T-helper 2 cell treated with Interferon-gamma antibody and Interleukin-4, amounts not matched to agents 100 ng/mL and 5 ng/mL, for 36 hours (primary cell): ENCODE measurements at regions not wholly inside any gene's neighbourhood (a gene's known extent, or its start where the extent isn't known, plus 50 kb on each side); places are given as distances from the start of the nearest gene placed in this dataset.
"Not testable (repeated sequence)": the region's sequence is repeated elsewhere in the genome, so short reads cannot be mapped to it uniquely, and the experiment has no call there.

Experiments used
- intact Hi-C: fragments of 100-400 bp; cut with micrococcal nuclease; formaldehyde crosslinking; loops from one replicate; pipeline ENCODE4 v1.15.1; 2023

DNA sequence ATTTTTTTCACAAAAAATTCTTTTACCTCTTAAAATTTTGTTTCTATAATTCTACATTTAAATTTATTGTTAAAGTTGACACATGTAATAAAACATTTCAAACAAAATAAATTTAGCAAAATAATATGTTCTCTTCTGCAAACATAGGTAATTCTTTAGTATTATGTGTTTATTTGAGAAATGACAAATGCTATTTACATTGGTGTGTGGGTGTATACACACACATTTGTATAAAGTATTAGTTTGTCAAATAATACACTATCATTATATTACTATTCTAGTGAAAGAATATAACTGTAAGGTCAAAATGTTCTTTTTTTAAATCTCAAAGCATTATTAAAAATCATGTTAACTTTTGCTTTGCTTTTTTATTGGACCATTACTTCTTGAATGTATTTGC is 1370.6 kb downstream of the SI start:
- intact Hi-C loops: no loop called here

DNA sequence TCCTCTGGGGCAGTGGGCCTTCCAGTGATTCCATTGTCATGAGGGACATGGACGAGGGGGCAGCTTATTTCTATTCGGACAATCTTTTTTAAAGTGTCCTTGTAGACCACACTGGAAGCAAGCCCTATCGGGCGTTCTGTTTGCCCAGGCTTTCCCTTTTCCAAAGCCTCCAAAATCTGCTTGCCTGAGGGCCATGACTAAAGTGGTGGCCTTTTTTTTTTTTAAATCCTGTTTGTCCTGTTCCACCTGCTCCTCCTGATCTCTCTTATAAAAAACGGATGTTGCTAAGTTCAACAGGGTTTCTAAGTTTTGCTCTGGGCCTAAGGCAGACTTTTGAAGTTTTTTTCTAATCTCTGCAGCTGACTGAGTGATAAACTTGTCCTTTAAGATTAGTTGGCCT is 1380.1 kb downstream of the SI start:
- intact Hi-C loops: not testable (repeated sequence)

DNA sequence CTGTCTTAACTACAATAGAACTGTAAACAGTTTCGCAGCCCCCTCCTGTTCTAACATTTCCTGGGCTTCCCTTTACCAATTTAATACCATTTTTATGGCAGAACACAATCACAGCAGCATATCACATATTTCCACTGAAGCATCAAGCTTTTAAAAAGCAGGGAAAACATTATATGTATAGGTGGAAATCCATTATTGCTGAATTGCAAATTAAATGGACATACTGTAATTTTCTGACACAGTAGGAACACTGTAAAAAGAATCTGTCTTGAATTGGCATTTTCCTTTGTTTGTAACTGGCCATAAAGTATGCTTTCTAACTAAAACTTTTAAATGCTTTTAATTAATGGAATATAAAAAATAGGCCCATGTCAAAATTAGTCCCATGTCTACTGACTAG is 1385.8 kb downstream of the SI start:
- intact Hi-C loops: no loop called here

DNA sequence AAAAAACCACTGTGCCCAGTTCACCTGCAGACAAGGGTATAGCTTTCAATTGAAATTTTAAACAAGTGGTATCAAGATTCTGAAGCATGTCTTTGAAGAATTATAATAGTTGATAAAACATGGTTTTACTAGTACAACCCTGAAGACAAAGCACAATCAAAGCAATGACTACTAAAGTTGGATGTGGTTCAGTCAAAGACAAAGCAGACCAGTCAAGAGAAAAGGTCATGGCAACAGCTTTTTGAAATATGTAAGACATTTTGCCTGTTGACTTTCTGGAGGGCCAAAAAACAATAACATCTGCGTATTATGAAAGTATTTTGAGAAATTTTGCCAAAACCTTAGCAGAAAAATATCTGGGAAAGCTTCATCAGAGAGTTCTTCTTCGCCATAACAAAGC is 1393.6 kb downstream of the SI start:
- intact Hi-C loops: no loop called here

DNA sequence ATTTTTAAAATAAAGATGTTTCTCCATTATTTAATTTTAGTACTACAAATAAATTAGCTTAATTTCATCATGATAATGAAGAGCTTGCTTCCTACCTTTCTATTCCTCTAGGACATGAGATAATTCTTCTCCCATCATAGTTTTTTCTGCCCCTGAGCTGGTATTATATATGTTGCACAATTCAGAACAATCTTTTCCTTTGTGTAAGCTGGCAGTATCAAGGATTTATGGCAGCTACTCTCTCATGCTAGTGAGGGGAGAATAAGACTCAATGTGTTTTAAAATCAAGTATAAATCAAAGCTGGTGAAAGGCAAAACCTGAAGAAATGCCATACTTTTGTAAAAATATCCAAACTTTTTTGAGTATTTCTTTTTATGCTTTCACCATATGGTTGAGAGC is 1405.3 kb downstream of the SI start:
- intact Hi-C loops: no loop called here

DNA sequence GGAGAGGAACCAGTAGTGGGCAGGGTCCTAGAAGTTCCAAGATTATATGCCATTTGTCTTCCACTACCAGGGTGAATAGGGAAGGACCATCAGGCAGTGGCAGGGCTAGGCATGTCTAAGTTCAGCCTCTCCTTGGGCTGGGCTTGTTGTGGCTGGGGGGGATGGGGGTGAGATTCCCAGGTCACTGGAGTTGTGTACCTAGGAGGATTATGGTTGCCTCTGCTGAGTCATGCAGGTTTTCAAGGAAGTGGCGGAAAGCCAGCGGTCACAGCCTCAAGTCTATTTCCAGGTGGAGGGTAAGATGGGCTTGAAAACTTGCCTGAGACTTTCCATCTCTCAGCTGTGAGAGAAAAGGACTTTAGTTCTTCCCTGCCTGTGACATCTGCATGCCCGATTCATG is 1407.1 kb downstream of the SI start:
- intact Hi-C loops: no loop called here

DNA sequence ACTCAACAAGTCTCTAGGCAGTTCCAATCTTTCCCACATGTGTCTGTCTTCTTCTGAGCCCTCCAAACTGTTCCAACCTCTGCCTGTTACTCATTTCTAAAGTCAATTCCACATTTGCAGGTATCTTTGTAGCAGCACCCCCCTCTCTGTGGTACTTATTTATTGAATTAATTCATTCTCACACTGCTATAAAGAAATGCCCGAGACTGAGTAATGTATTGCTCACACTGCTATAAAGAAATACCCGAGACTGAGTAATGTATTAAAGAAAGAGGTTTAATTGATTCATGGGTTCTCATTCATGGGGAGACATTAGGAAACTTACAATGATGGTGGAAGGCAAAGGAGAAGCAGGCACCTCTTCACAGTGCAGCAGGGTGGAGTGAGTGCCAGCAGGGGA is 1413.8 kb downstream of the SI start:
- intact Hi-C loops: no loop called here

DNA sequence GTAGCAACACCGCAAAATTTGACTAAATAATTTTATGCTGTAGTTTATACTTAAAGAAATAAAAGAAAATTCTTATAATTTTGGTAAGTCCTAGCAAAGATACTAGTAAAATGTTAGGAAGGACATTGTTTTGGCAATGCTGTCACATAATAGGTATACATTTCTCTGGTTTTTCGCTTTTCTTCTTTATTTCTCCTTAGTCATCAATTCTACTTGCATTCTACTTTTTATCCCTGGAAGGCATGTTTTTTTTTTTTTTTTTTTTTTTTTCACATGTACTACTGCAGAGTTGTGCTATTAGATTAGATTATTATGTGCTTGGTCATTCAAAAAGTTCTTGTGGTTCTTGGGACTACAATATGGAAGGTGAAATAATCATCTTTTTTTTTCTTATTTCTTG is 1421.2 kb downstream of the SI start:
- intact Hi-C loops: no loop called here

DNA sequence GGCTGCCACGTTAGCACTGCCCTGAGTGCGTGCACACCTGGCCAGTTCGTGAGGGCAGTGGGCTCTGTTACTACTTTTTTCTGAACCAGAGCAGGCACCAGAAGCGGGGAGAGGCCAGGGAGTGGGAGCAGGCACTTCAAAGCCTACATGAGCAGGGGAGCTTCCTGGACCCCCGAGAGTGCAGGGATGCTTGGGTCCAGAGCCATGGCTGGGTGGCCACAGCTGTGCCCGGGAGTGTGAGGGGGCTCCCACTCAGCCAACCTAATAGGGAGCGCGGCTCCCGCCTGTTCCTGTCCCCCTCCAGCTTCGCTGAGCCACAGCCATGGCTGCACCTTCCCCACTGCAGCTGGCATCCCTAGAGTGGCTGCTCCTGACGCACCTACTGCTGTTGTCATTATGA is 1423.3 kb downstream of the SI start:
- intact Hi-C loops: no loop called here

DNA sequence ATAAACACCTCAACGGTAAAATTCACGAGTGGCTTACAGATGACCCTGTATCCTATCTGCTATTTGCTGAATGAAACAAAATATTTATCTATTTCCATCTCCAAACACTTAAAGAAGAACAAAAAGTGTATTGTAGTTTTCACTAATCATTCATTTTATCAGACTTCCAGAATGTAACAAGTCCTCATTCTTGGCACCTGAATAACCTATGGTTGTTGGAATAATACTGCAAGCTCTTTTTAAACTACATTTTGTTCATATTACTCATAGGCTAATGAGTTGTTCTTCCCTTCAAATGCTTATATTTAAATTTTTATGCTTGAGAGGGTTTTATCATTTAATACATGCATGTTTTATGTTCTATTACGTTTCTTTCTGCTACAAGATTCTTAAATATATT is 1434.1 kb downstream of the SI start:
- intact Hi-C loops: no loop called here

DNA sequence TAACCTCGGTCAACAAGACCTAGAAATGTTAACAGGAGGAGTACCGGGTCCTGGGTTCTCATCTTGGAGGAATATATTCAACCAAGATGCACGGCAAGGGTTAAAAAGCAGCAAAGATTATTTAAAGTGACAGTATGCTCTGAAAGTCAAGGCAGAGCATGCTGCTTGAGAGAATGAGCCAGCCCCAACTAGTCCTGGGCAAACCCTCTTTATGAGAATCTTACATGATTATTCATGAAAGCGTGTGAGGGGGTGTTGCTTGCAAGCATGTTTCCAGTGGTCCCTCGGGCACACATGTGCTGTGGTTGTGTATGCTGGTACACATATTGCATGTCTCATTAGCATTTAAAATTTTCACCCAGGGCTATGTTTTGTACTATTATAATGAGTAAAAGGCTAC is 1445.6 kb downstream of the SI start:
- intact Hi-C loops: no loop called here

DNA sequence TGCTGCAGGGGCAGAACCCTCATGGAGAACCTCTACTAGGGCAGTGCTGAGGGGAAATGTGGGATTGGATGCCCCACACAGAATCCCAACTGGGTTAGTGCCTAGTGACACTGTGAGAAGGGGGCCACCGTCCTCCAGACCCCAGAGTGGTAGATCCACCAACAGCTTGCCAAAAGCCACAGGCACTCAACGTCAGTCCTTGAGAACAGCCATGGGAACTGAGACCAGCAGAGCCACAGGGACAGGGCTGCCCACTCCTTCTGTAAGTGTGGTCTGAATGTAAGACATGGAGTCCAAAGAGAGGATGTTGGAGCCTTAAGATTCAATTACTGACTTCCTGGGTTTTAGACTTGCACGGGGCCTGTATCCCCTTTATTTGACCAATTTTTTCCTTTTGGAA is 1451.5 kb downstream of the SI start:
- intact Hi-C loops: no loop called here

DNA sequence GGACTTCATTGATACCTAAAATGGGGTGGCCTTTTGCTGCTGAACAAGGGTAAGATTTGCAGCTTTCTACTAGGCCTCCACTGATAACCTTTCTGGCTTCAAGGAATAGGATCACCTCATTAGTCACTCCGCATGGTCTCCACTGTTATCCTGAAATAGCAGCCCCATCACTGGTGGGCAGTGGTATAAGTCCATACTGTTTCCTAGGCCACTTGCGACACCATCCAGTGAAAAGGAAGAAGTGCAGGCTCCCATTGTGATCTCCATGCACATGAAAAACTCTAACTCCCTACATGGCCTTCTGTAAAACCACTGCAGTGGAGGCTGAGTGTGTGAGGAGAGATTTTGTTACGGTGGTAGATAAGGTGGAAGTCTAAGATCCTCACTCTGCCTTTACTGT is 1455.9 kb downstream of the SI start:
- intact Hi-C loops: no loop called here

DNA sequence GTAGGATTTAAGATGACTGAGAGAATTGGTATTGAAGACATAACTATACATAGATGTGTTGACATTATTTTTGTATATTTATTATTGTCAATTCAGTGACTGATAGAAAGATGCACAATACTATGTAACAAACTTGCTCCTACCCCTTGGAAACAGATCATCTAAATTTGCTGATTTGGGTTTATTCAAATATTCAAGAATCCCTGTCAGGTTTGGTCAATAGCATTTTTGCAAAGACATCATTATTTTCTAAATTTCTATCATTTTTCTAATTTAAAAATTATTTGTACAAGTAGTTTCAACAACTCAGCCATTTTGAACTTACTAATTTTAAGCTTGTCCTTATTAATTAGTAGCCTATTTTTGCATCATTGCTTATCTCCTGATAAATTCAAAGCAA is 1463.4 kb downstream of the SI start:
- intact Hi-C loops: no loop called here

DNA sequence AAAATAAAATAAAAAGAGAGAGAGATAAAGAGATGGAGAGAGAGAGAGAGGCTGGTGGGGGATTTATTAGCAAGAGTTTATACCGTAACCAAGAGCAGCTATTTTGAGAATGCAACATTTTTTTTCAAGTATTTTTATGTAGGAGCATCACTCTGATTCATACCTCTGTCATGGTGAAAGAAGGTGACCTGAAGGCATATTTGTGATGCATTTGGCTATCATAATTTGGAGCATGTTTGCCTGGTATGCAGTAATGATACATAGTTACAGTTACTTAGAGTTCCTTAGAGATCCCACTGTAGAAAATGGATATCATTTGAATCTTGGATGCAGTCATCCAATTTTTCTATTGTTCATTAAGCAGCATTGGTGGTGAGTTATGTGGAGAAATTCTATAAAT is 1472.4 kb downstream of the SI start:
- intact Hi-C loops: no loop called here

DNA sequence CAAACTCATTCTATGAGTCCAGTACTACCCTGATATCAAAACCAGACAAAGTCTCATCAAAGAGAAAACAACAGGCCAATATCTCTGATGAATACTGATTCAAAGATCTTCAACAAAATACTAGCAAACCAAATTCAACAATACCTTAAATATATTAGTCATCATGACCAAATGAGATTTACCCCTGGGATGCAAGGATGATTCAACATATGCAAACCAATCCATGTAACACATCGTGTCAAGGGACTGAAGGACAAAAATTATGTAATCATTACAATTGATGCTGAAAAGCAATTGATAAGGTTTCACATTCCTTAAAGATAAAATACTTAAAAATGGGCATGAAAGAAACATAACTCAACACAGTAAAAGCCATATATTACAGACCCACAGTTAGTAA is 1476.9 kb downstream of the SI start:
- intact Hi-C loops: no loop called here

DNA sequence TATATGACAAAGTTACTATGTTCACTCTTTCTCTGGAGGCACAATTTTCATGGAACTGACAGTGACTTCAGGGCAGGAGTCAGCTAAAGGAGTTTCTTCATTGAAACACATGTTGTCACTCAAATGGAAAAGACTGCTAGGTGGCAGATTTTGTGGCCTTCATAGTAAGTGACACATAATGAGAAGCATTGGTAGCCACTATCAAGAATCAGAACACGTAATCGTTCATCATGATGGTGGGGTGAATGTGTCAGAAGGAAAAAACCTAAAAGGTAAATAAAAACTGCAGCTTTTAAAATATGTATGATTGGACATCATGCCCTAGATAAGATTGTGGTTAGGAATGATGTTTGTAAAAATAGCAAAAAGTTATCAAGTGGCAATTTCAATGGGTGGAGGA is 1491.0 kb downstream of the SI start:
- intact Hi-C loops: no loop called here

DNA sequence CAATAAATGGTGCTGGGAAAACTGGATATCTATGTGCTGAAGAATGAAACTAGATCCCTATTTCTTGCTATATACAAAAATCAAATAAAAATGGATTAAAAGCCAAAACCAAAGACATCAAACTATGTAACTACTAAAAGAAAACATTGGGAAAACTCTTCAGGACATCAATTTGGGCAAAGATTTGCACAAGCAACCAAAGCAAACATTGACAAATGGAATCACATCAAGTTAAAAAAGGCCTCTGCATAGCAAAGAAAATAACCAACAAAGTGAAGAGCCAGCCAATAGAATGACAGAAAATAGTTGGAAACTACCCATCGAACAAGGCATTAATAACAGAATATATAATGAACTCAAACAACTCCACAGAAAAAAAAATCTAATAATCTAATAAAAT is 1495.3 kb downstream of the SI start:
- intact Hi-C loops: no loop called here

DNA sequence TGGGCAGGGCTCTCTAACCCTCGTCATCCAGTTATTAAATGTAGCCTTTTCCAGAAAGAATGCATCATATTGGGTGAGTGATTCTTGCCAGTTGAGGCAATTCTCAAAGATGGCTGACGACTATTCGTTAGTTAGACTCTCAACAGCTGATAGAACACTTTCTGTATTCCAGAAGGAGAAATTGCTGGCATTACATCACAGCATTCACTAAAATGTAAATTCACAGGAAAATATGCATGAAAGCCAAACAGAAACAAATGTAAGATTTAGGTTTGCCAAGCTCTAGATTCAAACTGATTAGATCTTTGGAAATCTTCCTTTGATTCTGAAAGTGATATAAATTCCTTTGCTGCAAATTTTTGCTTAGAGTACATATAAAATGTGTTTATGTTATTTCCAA is 1501.0 kb downstream of the SI start:
- intact Hi-C loops: no loop called here

DNA sequence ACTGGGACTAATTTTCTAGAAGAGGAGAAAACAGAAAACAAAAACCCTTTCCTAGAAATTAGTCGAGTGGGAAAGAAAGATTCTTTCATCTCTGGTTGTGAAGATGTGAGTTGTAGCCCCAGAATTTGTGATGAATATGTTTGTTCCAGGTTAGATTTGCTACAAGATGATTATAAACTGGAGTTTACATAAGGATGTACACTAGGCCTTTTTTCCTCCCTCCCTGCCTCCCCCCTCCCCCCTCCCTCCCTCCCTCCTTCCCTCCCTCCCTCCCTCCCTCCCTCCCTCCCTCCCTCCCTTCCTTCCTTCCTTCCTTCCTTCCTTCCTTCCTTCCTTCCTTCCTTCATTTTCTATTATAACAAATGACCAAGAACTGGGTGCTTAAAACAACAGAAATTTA is 1502.0 kb downstream of the SI start:
- intact Hi-C loops: no loop called here

DNA sequence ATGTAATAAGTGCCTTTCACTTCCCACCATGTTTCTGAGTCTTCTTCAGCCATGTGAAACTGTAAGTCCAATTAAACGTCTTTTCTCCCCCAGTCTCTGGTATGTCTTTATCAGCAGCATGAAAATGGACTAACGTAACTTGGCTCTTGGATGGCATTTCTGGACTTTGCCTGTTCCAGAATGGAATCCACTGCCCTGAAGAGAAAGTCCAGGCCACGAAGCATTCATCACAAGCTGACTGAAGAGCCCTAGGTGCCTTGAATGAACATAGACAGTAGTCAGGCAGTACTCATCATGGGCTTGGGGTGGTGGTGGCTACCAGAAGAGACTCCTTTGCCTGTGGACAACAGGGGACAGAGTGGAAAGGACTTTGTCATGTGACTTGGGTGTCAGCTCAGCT is 1505.0 kb downstream of the SI start:
- intact Hi-C loops: no loop called here

DNA sequence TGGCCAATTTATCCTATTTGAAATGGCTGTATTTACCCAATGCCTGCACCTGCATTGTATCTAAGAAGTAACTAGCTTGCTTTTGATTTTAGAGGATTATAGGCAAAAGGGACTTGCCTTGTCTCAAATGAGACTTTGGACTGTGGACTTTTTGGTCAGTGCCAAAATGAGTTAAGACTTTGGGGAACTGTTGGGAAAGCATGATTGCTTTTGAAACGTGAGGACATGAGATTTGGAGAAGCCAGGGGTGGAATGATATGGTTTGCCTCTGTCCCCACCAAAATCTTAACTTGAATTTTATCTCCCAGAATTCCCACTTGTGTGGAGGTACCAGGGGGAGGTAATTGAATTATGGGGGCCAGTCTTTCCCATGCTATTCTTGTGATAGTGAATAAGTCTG is 1505.4 kb downstream of the SI start:
- intact Hi-C loops: no loop called here

DNA sequence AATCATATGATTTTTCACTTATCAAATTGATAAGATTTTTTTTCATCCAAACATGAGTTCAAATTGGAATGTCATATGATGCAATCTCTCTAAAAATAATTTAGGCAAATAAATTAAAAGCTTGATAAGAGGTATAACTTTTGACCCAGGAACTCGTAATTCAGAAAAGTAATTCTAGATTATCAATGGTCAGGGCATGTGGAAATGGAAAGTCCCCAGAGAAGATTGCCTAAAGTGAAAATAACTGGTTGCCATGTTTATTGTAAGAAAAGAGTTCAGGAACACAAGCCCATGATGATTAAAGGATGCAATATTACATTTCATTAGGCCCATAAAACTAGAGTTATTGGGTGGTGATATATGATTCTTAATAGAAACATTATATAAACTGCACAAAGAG is 1514.8 kb downstream of the SI start:
- intact Hi-C loops: no loop called here

DNA sequence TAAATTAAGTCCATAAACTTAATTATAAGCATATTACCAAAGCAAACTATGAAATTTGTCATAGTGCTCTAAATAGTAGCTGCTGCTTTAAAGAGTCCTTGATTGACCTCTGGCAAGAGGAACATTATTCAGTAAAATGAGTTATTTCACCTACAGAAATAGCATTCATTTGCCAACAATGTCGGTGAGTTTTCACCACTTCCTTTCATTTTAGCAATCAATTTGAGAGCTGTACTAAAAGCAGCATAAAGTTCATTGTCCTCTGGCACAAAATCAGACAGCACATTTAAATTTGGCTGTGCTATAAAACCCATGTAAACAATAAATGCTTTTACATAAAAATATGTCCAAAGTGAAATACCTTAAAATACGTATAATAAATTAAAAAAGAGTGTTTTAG is 1515.7 kb downstream of the SI start:
- intact Hi-C loops: no loop called here

DNA sequence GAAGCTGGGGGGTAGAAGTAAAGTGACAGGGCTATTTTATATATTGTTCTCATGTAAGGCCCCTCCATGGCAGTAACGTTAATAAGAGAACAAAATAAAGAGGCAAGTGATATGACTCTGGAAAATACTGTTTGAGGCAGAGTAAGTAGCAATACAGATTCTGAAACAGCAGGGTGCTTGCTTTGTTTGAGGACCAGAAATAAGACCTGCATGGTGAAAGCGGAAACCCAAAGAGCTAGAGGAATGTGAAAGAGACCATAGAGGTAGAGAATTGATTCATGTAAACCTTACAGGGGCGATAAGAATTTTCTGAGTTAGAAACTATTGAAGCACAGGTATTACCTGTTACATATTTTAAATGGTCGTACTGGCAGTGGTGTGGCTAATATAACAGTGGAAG is 1517.1 kb downstream of the SI start:
- intact Hi-C loops: no loop called here
